ENCODE measurements at regions not wholly inside any gene's neighbourhood (a gene's known extent, or its start where the extent isn't known, plus 50 kb on each side); places are given as distances from the start of the nearest gene placed in this dataset.

DNA sequence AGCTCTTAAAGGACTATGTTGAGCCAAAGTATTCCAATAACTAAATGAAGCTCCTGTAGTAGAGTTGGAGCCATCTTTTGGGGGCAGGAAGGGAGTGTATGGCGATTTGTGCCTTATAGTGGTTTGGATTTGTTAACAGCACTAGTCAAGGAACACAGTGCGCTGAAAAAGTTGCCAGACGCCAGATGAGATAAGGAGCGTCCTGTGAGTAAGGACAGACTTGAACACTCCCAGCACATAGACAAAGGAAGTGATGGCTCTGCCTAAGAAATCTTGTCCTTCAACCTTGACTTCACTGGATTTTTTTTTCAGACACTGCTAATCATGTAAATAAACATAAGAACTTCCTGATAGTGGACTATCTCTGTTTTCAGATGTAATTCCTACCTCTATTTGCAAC, 136.9 kb downstream of the TRMT11 start:
- Histone ChIP-seq H3K36me3 (replicated peaks) (no peaks in the 10 kb centered on the region), H3K9me3 (no peaks in the 10 kb centered on the region), H3K4me3 (no peak overlapping the region), H3K27me3 (ENCODE audit: low read depth) (no peaks in the 10 kb centered on the region), H3K4me1 (no peaks in the 10 kb centered on the region)
- in situ Hi-C loops (cut with MboI; ENCODE audit: low sequenced_read_pairs): no loop called here
- no peak for DNase-seq (ENCODE audit: low spot score in 2 of 2)

DNA sequence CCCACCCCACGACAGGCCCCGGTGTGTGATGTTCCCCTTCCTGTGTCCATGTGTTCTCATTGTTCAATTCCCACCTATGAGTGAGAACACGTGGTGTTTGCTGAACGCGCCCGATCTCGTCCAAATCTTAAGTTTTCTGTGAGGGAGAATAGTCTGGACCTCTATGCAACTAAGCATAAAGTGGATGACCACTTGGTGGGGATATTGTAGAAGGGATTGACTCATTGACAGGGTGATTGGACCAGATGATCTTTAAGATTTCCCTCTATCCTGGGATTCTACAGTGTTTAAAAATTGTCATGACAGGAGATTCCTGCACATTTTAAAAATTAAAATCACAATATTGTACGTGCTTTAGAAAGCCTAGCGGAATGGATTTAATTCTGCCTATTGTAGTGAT, 141.3 kb downstream of the TRMT11 start:
- Histone ChIP-seq H3K9me3 (no peaks in the 10 kb centered on the region), H3K36me3 (replicated peaks) (no peaks in the 10 kb centered on the region)
- peak in 1 of 2 experiments; percentile 11 for DNase-seq (ENCODE audit: low spot score in 2 of 2)

DNA sequence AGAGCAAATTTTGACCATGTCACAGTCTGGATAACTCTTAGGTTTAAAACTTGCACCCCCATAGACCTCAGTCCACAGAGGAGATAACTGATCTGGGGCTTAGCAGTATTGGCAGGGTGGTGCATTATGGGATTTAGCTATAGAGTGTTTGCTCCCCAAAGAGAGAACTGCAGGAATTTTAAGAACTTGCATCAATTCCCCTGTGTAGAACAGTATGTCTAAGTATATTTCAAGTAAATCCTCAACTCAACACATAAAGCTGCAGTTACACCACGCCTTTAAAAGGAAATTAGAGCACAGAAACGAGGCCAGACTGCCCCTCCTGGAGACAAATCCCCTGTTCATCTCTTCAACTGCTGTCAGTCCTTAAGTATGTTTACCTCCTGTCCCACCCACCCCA, 144.9 kb downstream of the TRMT11 start:
- H3K4me3 ChIP-seq: no peak overlapping the region
- H3K36me3 ChIP-seq (replicated peaks): no peaks in the 10 kb centered on the region
- no peaks in the 10 kb centered on the region for H3K9me3 ChIP-seq
- in situ Hi-C loops (cut with MboI; ENCODE audit: low sequenced_read_pairs): no loop called here
- no peaks in the 10 kb centered on the region for H3K27me3 ChIP-seq (ENCODE audit: low read depth)
- DNase-seq (ENCODE audit: low spot score in 2 of 2): no peak
- no peaks in the 10 kb centered on the region for H3K4me1 ChIP-seq

More for the DNA sequence above, 141.3 kb downstream of the TRMT11 start:
- H3K4me3 ChIP-seq: no peak overlapping the region
- H3K27me3 ChIP-seq (ENCODE audit: low read depth): no peaks in the 10 kb centered on the region
- no peaks in the 10 kb centered on the region for H3K4me1 ChIP-seq
- in situ Hi-C loops (cut with MboI; ENCODE audit: low sequenced_read_pairs): no loop called here

DNA sequence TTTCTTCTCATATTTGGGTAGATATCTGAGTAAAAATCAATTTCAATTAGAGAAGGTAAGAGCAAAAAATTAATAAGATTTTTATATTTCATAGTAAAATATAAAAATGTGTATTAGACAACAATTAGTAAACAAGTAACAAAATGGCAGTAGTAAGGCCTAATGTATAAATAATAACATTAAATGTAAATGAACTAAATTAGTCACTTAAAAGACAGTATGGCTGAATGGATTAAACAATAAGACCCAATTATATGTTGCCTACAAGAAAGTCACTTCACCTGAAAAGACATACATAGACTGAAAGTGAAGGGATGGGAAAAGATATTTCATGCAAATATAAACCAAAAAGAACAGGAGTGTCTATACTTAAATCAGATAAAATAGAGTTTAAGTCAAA, 147.6 kb downstream of the TRMT11 start:
- Histone ChIP-seq H3K27me3 (ENCODE audit: low read depth) (no peaks in the 10 kb centered on the region), H3K4me1 (no peaks in the 10 kb centered on the region), H3K9me3 (no peaks in the 10 kb centered on the region), H3K36me3 (replicated peaks) (no peaks in the 10 kb centered on the region), H3K4me3 (no peak overlapping the region)
- no peak for DNase-seq (ENCODE audit: low spot score in 2 of 2)
- in situ Hi-C loops (cut with MboI; ENCODE audit: low sequenced_read_pairs): no loop called here

DNA sequence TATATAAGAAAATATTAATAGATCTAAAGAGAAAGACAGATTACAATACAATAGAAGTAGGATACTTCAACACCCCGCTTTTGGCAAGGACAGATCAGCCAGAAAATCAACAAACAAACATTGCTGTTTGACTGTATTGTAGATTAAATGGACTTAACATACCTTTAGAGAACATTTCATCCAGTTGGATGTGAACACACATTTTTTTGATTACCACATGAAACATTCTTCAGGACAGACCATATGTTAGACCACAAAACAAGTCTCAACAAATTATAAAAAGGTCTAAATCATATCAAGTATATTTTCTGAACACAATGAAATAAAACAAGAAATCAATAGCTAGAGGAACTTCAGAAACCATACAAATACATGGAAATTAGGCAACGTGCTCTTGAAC, 148.2 kb downstream of the TRMT11 start:
- H3K36me3 ChIP-seq (replicated peaks): no peaks in the 10 kb centered on the region
- in situ Hi-C loops (cut with MboI; ENCODE audit: low sequenced_read_pairs): no loop called here
- H3K4me3 ChIP-seq: no peak overlapping the region
- DNase-seq (ENCODE audit: low spot score in 2 of 2): no peak
- no peaks in the 10 kb centered on the region for H3K4me1 ChIP-seq
- no peaks in the 10 kb centered on the region for H3K9me3 ChIP-seq
- H3K27me3 ChIP-seq (ENCODE audit: low read depth): no peaks in the 10 kb centered on the region

DNA sequence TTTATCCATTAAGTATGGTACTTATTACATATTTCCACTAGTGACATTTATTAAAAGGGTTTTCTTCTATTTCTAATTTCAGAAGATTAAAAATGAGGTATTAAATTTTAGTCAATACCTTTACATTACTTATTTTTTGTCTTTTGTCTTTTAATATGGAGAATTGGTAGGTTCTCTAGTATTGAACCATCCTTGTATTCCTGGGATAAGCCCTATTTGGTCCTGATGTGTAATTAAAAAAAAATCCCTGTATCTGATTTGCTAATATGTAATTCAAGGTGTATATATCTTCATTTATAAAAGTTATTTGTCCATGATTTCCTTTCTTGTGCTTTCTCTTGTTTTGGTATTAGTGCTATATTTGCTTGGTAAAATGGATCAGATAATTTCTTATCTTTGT, 153.7 kb downstream of the TRMT11 start:
- peaks cover 3% of the 10 kb centered on the region; the same call in 1 of the 2 replicates for H3K4me1 ChIP-seq
- H3K4me3 ChIP-seq: no peak overlapping the region
- no peak for DNase-seq (ENCODE audit: low spot score in 2 of 2)
- no peaks in the 10 kb centered on the region for H3K9me3 ChIP-seq
- peaks cover 11% of the 10 kb centered on the region for H3K27me3 ChIP-seq (ENCODE audit: low read depth)
- no peaks in the 10 kb centered on the region for H3K36me3 ChIP-seq (replicated peaks)
- in situ Hi-C loops (cut with MboI; ENCODE audit: low sequenced_read_pairs): no loop called here

DNA sequence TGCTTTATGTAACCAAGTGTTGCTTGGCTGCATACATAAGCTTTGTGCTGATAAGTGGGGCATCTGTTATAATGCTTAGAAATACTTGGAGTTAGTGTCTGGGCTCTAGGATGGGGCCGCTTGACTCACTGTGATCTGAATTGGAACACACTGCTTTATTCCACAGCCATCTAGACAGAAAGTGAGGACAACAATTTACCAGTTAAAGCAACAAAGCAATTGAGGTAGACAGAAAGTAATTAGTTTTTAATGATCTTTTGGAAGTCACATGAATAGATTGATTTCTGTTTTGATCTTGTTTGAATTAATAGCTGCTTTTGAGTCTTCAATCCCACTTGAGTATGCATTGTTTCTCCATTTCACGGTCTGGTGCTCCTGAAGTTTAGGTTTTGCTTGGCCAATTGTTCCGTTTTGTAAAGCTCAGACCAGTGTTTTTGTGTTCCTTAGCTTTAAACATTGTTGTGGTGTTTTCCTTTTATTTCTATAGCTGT, 157.5 kb downstream of the TRMT11 start:
- Histone ChIP-seq H3K9me3 (no peaks in the 10 kb centered on the region), H3K27me3 (ENCODE audit: low read depth) (peaks cover 16% of the 10 kb centered on the region), H3K4me3 (no peak overlapping the region), H3K4me1 (peaks cover 3% of the 10 kb centered on the region; the same call in 1 of the 2 replicates), H3K36me3 (replicated peaks) (no peaks in the 10 kb centered on the region)
- peak; percentile 32 to 65 for DNase-seq (ENCODE audit: low spot score in 2 of 2)
- in situ Hi-C loops (cut with MboI; ENCODE audit: low sequenced_read_pairs): no loop called here

DNA sequence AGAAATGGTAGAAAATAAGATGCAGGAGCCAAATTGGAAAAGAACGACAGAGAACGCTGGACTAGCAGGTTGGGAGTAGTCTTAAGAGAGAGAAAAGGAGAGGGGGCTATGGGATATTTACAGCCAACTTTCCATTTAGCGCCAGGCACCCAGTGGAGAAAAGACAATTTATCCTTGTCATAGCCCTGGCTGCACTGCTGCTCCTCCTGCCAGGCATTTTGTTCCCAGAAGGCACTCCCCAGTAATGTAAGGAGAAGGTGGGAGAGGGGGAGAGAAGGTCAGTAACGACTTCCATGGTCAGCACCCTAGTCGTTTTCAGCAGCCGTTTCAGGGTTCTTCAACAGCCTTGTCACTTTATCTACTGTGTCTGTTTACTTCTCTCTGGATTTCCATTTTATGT, 159.0 kb downstream of the TRMT11 start:
- peaks cover 20% of the 10 kb centered on the region for H3K27me3 ChIP-seq (ENCODE audit: low read depth)
- no peak for DNase-seq (ENCODE audit: low spot score in 2 of 2)
- no peaks in the 10 kb centered on the region for H3K36me3 ChIP-seq (replicated peaks)
- in situ Hi-C loops (cut with MboI; ENCODE audit: low sequenced_read_pairs): no loop called here
- no peak overlapping the region for H3K4me3 ChIP-seq
- H3K9me3 ChIP-seq: no peaks in the 10 kb centered on the region
- peaks cover 3% of the 10 kb centered on the region; the same call in 1 of the 2 replicates for H3K4me1 ChIP-seq

DNA sequence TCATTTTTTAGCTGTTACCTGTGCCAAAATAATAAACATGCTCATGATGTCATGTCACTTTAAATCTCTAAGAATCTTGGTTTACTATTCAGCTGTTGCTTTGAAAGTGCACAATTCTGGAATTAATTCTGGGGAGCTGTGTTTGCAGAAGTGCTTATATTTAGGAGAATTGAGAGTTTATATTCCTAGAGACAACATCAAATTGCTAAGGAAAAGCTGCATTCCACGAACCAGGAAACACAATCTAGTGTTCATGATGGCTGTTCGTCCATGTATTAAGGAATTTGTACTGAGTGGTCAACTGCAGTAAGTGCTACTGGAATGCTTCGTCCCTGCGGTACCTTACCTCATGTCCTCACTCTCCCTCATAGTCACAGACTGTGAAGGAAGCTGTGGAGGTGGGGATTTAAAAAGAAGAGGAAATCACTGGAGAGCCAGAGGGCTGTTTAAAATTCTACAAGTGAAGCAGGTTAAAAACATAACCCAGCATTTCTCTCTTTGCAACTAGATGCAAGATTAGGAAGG, 161.0 kb downstream of the TRMT11 start:
- in situ Hi-C loops (cut with MboI; ENCODE audit: low sequenced_read_pairs): no loop called here
- Histone ChIP-seq H3K27me3 (ENCODE audit: low read depth) (peaks cover 20% of the 10 kb centered on the region), H3K4me1 (peaks cover 4% of the 10 kb centered on the region), H3K4me3 (no peak overlapping the region), H3K36me3 (replicated peaks) (no peaks in the 10 kb centered on the region), H3K9me3 (no peaks in the 10 kb centered on the region)
- DNase-seq (ENCODE audit: low spot score in 2 of 2): no peak

DNA sequence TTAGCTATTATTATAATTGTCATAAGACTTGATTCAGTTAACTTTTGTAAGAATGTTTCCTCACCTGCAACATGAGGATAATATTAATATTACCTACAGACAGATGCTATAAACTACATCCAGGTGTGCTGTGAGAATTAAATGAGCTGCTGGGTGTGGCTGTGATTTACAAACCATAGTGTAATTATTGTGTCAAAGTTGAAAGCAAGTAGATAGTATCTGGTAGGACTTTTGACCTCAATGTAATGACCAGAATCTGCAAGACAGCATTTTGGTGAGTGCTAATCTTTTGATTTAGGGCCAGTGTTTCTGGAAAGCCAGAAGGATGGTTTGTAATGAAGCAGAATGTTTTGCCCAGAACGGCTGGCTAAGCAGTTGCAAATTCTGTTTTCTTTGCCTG, 162.5 kb downstream of the TRMT11 start:
- no peak for DNase-seq (ENCODE audit: low spot score in 2 of 2)
- in situ Hi-C loops (cut with MboI; ENCODE audit: low sequenced_read_pairs): no loop called here
- Histone ChIP-seq H3K9me3 (no peaks in the 10 kb centered on the region), H3K36me3 (replicated peaks) (no peaks in the 10 kb centered on the region), H3K27me3 (ENCODE audit: low read depth) (peaks cover 13% of the 10 kb centered on the region), H3K4me1 (peaks cover 7% of the 10 kb centered on the region), H3K4me3 (no peak overlapping the region)

DNA sequence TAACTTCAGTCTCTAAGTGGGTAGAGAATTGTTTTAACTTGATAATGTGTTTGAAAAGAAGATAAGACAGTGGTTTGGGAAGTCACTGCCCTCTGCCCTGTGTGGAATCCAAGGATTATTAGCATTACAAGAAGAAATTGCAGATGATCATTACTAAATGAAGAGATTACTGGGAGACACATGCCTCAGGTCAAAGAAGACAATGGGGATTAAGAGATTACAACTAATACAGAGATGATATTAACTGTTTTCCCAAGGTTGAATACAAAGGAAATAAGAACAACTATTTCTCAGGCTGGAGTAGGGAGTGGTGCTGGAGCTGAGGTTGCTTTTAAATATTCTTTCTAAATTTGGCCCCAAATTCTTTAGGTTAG, 166.0 kb downstream of the TRMT11 start:
- H3K27me3 ChIP-seq (ENCODE audit: low read depth): peaks cover 8% of the 10 kb centered on the region
- DNase-seq (ENCODE audit: low spot score in 2 of 2): peak; percentile 12 to 71
- in situ Hi-C loops (cut with MboI; ENCODE audit: low sequenced_read_pairs): no loop called here

DNA sequence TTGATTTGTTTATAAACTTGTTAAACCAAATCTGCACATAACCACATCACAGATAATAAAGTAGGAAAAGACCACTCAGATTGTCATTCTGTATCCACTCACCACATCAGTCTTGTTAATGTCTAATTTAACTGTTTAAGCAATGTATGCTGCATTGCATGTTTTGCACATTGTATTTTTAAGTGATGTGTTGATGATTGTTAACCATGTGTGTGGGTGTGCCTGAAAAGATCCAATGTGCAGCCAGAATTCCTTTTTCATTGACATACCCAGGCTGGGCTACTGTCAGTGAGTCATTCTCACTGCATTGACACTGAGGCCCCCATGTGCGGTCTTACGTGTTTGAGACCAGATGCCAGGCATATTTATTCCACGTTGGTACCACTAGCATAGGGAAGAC, 167.3 kb downstream of the TRMT11 start:
- Histone ChIP-seq H3K4me1 (peaks cover 7% of the 10 kb centered on the region), H3K36me3 (replicated peaks) (no peaks in the 10 kb centered on the region), H3K9me3 (no peaks in the 10 kb centered on the region), H3K27me3 (ENCODE audit: low read depth) (peaks cover 8% of the 10 kb centered on the region), H3K4me3 (no peak overlapping the region)
- no peak for DNase-seq (ENCODE audit: low spot score in 2 of 2)
- in situ Hi-C loops (cut with MboI; ENCODE audit: low sequenced_read_pairs): no loop called here

More for the DNA sequence above, 166.0 kb downstream of the TRMT11 start:
- Histone ChIP-seq H3K36me3 (replicated peaks) (no peaks in the 10 kb centered on the region), H3K4me1 (peaks cover 7% of the 10 kb centered on the region), H3K4me3 (no peak overlapping the region), H3K9me3 (no peaks in the 10 kb centered on the region)

DNA sequence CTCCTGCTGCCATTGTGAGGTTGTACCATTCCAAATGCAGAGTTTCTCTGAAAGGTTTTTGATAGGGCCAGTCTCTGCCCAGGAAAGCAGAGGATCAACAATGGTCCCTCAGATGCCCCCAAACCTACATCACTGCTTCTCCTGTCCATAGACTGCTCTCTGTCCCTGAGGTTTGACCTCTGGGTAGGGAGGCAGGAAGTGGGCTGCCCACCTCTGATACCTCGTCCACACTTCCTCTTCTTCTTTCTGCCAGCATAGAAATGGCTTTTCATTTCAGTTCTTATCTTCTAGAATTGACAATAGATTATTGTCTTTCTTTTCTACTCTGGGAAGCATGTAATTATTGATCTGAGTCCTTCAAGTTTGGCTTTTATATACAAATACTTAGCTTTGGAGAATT, 170.6 kb downstream of the TRMT11 start:
- Histone ChIP-seq H3K4me3 (no peak overlapping the region), H3K9me3 (no peaks in the 10 kb centered on the region), H3K36me3 (replicated peaks) (no peaks in the 10 kb centered on the region), H3K27me3 (ENCODE audit: low read depth) (no peaks in the 10 kb centered on the region), H3K4me1 (peaks cover 7% of the 10 kb centered on the region)
- no peak for DNase-seq (ENCODE audit: low spot score in 2 of 2)
- in situ Hi-C loops (cut with MboI; ENCODE audit: low sequenced_read_pairs): no loop called here

DNA sequence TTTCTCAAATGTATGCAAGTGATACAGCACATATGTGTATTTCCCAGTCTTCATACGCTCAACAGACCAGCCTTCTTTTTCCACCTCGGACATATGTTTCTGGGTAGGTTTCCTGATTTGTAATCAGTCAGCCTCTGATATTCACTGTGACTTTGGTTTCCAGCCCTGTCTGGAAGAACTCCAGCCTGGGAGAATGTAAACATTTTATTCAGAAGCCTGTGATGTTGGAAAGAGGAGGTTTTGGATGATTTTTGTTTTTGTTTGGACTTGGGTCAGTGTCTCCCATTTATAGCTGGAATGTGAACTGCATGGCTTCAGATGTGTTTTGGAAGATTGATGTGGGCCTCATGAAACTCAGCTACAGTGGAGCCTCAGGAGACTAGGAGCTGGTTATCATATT, 172.2 kb upstream of the CENPW start:
- H3K27me3 ChIP-seq (ENCODE audit: low read depth): no peaks in the 10 kb centered on the region
- 0 out of 2 replicates have a peak, but pooled peaks cover 5% of the 10 kb centered on the region for H3K9me3 ChIP-seq
- no peaks in the 10 kb centered on the region for H3K36me3 ChIP-seq (replicated peaks)
- no peaks in the 10 kb centered on the region for H3K4me1 ChIP-seq
- DNase-seq (ENCODE audit: low spot score in 2 of 2): no peak
- in situ Hi-C loops (cut with MboI; ENCODE audit: low sequenced_read_pairs): no loop called here
- no peak overlapping the region for H3K4me3 ChIP-seq

DNA sequence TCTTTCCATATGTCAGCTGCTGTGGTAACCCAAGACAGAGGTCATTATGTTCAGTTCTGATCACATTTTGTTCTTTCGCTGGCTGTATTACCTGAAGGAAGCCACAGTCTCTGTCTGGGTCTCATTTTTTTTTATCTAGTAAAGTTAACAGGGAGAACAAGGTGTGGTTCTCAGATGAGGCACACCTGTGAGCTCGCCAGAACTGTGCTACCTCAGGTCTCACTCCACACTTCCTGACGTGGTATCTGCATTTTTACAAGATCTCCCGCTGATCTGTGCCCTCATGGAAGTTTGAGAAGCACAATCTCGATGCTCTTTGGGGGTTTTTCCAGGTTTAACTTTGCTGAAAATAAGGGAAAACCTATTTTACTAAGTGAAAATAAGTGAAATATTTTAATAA, 169.5 kb upstream of the CENPW start:
- Histone ChIP-seq H3K27me3 (ENCODE audit: low read depth) (no peaks in the 10 kb centered on the region), H3K36me3 (replicated peaks) (no peaks in the 10 kb centered on the region), H3K4me3 (no peak overlapping the region), H3K9me3 (no peaks in the 10 kb centered on the region), H3K4me1 (no peaks in the 10 kb centered on the region)
- in situ Hi-C loops (cut with MboI; ENCODE audit: low sequenced_read_pairs): no loop called here
- DNase-seq (ENCODE audit: low spot score in 2 of 2): no peak

Data from HAP-1 (cell line).